ENCODE measurements at regions not wholly inside any gene's neighbourhood (a gene's known extent, or its start where the extent isn't known, plus 50 kb on each side); places are given as distances from the start of the nearest gene placed in this dataset.
"Not testable (repeated sequence)": the region's sequence is repeated elsewhere in the genome, so short reads cannot be mapped to it uniquely, and the experiment has no call there.

GRCh38 chr6:80508885-80509630 lies 402.6 kb downstream of the BCKDHB start:
- TF ChIP-seq CTCF (IDR thresholded peaks at IDR 0.05; ENCODE audit: unreplicated experiment): no peak
- H3K4me1 Mint-ChIP-seq (ENCODE audit: low read depth): peaks cover 3% of the 10 kb centered on the region
- no peak overlapping the region for H3K27ac Mint-ChIP-seq
- no peaks in the 10 kb centered on the region for H3K27me3 Mint-ChIP-seq
- no peak for DNase-seq (ENCODE audit: low spot score, unreplicated experiment)
- H3K4me3 Mint-ChIP-seq (ENCODE audit: low read depth): no peak overlapping the region
- peaks cover 2% of the 10 kb centered on the region for H3K9me3 Mint-ChIP-seq (ENCODE audit: low read depth)
- H3K36me3 Mint-ChIP-seq (ENCODE audit: insufficient read depth): no peaks in the 10 kb centered on the region

- Mint-ChIP-seq H3K27me3 (no peaks in the 10 kb centered on the region), H3K9me3 (ENCODE audit: low read depth) (peaks cover 3% of the 10 kb centered on the region), H3K4me3 (ENCODE audit: low read depth) (no peak overlapping the region), H3K4me1 (ENCODE audit: low read depth) (peaks cover 3% of the 10 kb centered on the region), H3K36me3 (ENCODE audit: insufficient read depth) (no peaks in the 10 kb centered on the region), H3K27ac (no peak overlapping the region)
- TF ChIP-seq CTCF (IDR thresholded peaks at IDR 0.05; ENCODE audit: unreplicated experiment): no peak
- no peak for DNase-seq (ENCODE audit: low spot score, unreplicated experiment)
These were observed 398.4 kb downstream of the BCKDHB start for GRCh38 chr6:80504882-80505281.

- Mint-ChIP-seq H3K9me3 (ENCODE audit: low read depth) (peaks cover 5% of the 10 kb centered on the region), H3K4me3 (ENCODE audit: low read depth) (no peak overlapping the region), H3K4me1 (ENCODE audit: low read depth) (peaks cover 3% of the 10 kb centered on the region), H3K27ac (no peak overlapping the region), H3K27me3 (no peaks in the 10 kb centered on the region), H3K36me3 (ENCODE audit: insufficient read depth) (no peaks in the 10 kb centered on the region)
- no peak for TF ChIP-seq CTCF (IDR thresholded peaks at IDR 0.05; ENCODE audit: unreplicated experiment)
- DNase-seq (ENCODE audit: low spot score, unreplicated experiment): no peak
These were observed 397.2 kb downstream of the BCKDHB start for GRCh38 chr6:80503660-80504059.

GRCh38 chr6:80502871-80503270 lies 396.4 kb downstream of the BCKDHB start:
- H3K9me3 Mint-ChIP-seq (ENCODE audit: low read depth): peaks cover 8% of the 10 kb centered on the region
- peaks cover 3% of the 10 kb centered on the region for H3K4me1 Mint-ChIP-seq (ENCODE audit: low read depth)
- no peaks in the 10 kb centered on the region for H3K36me3 Mint-ChIP-seq (ENCODE audit: insufficient read depth)
- TF ChIP-seq CTCF (IDR thresholded peaks at IDR 0.05; ENCODE audit: unreplicated experiment): no peak
- no peak overlapping the region for H3K27ac Mint-ChIP-seq
- H3K27me3 Mint-ChIP-seq: no peaks in the 10 kb centered on the region
- no peak for DNase-seq (ENCODE audit: low spot score, unreplicated experiment)
- H3K4me3 Mint-ChIP-seq (ENCODE audit: low read depth): no peak overlapping the region

GRCh38 chr6:80501636-80502035 lies 395.2 kb downstream of the BCKDHB start:
- Mint-ChIP-seq H3K27ac (no peak overlapping the region), H3K4me3 (ENCODE audit: low read depth) (no peak overlapping the region)

GRCh38 chr6:80497696-80498486 lies 391.4 kb downstream of the BCKDHB start:
- not testable (repeated sequence) for H3K4me1 Mint-ChIP-seq (ENCODE audit: low read depth); H3K4me3 Mint-ChIP-seq (ENCODE audit: low read depth); DNase-seq (ENCODE audit: low spot score, unreplicated experiment)

More at GRCh38 chr6:80501636-80502035, 395.2 kb downstream of the BCKDHB start:
- Mint-ChIP-seq H3K4me1 (ENCODE audit: low read depth) (peaks cover 3% of the 10 kb centered on the region), H3K36me3 (ENCODE audit: insufficient read depth) (peaks cover 1% of the 10 kb centered on the region), H3K27me3 (no peaks in the 10 kb centered on the region), H3K9me3 (ENCODE audit: low read depth) (peaks cover 12% of the 10 kb centered on the region)
- TF ChIP-seq CTCF (IDR thresholded peaks at IDR 0.05; ENCODE audit: unreplicated experiment): no peak
- no peak for DNase-seq (ENCODE audit: low spot score, unreplicated experiment)

More at GRCh38 chr6:80497696-80498486, 391.4 kb downstream of the BCKDHB start:
- H3K36me3 Mint-ChIP-seq (ENCODE audit: insufficient read depth); H3K27me3 Mint-ChIP-seq; H3K27ac Mint-ChIP-seq: not testable (repeated sequence)
- H3K9me3 Mint-ChIP-seq (ENCODE audit: low read depth): peaks cover 18% of the 10 kb centered on the region
